OCI-LY1 (cell line): ENCODE measurements at regions not wholly inside any gene's neighbourhood (a gene's known extent, or its start where the extent isn't known, plus 50 kb on each side); places are given as distances from the start of the nearest gene placed in this dataset.

Experiments used
- CTCF ChIP-seq: fragments of 200-600 bp; sonication (generic), shearing (Covaris generic); IDR thresholded peaks from 2 replicates; pipeline ENCODE4 v1.5.1; 2017; ENCODE audit warnings: mild to moderate bottlenecking, antibody characterized with exemption, low read length, moderate library complexity, mixed read lengths
- EZH2 ChIP-seq: fragments of 200-600 bp; sonication (generic), shearing (Covaris generic); IDR thresholded peaks from 2 replicates; pipeline ENCODE4 v1.8.0; 2017; ENCODE audit warnings: borderline replicate concordance, mixed run types, mild to moderate bottlenecking, antibody characterized with exemption, low read length, moderate library complexity, mixed read lengths

- TF ChIP-seq EZH2: no peak
- TF ChIP-seq CTCF: no peak
Observed at GRCh38 chr5:108670591-108671289, 77.0 kb upstream of the FER start.
